GM12878 (cell line): ENCODE measurements at regions not wholly inside any gene's neighbourhood (a gene's known extent, or its start where the extent isn't known, plus 50 kb on each side); places are given as distances from the start of the nearest gene placed in this dataset.

Experiments used
- BCLAF1 ChIP-seq: fragments of 450-650 bp; IDR thresholded peaks from 2 replicates; pipeline ENCODE4 v1.6.1; 2017; ENCODE audit warnings: antibody characterized with exemption, mild to moderate bottlenecking, moderate library complexity
- E4F1 ChIP-seq: fragments of 450-650 bp; IDR thresholded peaks from 2 replicates; pipeline ENCODE4 v1.6.1; 2018; ENCODE audit warnings: borderline replicate concordance, mild to moderate bottlenecking; ENCODE audit not compliant: partially characterized antibody
- MYB ChIP-seq: fragments of 150-350 bp; IDR thresholded peaks from 2 replicates; pipeline ENCODE4 v1.6.1; 2014; ENCODE audit warnings: mild to moderate bottlenecking, low read depth, low read length, borderline replicate concordance
- TAF1 ChIP-seq: IDR thresholded peaks from 2 replicates; pipeline ENCODE4 v1.6.1; 2011; ENCODE audit warnings: mild to moderate bottlenecking, low read depth, low read length, borderline replicate concordance
- TCF3 ChIP-seq: IDR thresholded peaks from 2 replicates; pipeline ENCODE4 v1.6.1; 2012; ENCODE audit warnings: low read depth, mild to moderate bottlenecking, low read length, borderline replicate concordance; ENCODE audit not compliant: insufficient read depth
- ZBED1 ChIP-seq: IDR thresholded peaks from 2 replicates; pipeline ENCODE4 v1.6.1; 2016; ENCODE audit warnings: borderline replicate concordance
- TF ChIP-seq, protein P1 (sequence below): fragments of 450-650 bp; IDR thresholded peaks from 2 replicates; pipeline ENCODE4 v1.6.1; 2017; ENCODE audit warnings: mild to moderate bottlenecking, moderate library complexity
- TF ChIP-seq, protein P2 (sequence below): IDR thresholded peaks from 2 replicates; pipeline ENCODE4 v1.6.1; 2011; ENCODE audit warnings: borderline replicate concordance, low read depth, mild to moderate bottlenecking, moderate library complexity, mixed read lengths, low read length; ENCODE audit not compliant: insufficient read depth; ENCODE audit errors: extremely low read length

DNA sequence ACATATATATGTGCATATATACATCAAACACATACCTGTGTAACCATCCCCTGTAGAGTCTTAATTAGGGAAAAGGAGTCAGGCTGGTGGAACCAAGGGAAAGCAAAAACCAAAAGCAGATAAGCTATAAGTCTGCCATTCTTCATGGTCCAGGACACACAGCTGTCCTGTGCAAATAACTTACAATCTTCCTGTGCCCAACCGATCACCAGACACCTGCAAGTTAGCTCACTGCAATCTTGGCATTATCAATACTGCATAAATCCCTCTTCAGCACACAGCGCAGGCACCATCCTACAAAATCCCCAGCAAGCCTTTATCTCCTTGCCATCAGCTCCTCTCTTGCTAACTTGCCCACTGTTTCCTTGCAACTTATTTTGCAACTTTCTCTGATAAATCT, 60.8 kb upstream of the DYNAP start (continued):
- TF ChIP-seq TAF1, result no peak
- no peak for TF ChIP-seq TCF3
- TF ChIP-seq, protein P1, sequence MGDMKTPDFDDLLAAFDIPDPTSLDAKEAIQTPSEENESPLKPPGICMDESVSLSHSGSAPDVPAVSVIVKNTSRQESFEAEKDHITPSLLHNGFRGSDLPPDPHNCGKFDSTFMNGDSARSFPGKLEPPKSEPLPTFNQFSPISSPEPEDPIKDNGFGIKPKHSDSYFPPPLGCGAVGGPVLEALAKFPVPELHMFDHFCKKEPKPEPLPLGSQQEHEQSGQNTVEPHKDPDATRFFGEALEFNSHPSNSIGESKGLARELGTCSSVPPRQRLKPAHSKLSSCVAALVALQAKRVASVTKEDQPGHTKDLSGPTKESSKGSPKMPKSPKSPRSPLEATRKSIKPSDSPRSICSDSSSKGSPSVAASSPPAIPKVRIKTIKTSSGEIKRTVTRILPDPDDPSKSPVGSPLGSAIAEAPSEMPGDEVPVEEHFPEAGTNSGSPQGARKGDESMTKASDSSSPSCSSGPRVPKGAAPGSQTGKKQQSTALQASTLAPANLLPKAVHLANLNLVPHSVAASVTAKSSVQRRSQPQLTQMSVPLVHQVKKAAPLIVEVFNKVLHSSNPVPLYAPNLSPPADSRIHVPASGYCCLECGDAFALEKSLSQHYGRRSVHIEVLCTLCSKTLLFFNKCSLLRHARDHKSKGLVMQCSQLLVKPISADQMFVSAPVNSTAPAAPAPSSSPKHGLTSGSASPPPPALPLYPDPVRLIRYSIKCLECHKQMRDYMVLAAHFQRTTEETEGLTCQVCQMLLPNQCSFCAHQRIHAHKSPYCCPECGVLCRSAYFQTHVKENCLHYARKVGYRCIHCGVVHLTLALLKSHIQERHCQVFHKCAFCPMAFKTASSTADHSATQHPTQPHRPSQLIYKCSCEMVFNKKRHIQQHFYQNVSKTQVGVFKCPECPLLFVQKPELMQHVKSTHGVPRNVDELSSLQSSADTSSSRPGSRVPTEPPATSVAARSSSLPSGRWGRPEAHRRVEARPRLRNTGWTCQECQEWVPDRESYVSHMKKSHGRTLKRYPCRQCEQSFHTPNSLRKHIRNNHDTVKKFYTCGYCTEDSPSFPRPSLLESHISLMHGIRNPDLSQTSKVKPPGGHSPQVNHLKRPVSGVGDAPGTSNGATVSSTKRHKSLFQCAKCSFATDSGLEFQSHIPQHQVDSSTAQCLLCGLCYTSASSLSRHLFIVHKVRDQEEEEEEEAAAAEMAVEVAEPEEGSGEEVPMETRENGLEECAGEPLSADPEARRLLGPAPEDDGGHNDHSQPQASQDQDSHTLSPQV, result no peak
- TF ChIP-seq E4F1, result no peak
- TF ChIP-seq, protein P2, sequence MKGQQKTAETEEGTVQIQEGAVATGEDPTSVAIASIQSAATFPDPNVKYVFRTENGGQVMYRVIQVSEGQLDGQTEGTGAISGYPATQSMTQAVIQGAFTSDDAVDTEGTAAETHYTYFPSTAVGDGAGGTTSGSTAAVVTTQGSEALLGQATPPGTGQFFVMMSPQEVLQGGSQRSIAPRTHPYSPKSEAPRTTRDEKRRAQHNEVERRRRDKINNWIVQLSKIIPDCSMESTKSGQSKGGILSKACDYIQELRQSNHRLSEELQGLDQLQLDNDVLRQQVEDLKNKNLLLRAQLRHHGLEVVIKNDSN, result no peak
- no peak for TF ChIP-seq BCLAF1
- TF ChIP-seq ZBED1, result no peak
- no peak for TF ChIP-seq MYB
